Skeletal muscle tissue (tissue), 3 donors: ENCODE measurements at regions not wholly inside any gene's neighbourhood (a gene's known extent, or its start where the extent isn't known, plus 50 kb on each side); places are given as distances from the start of the nearest gene placed in this dataset.

Source experiments
- H3K27ac ChIP-seq: one replicate; pipeline ENCODE4 v1.7.0; 2013; ENCODE audit warnings: mild to moderate bottlenecking, low read depth, low read length, inconsistent platforms
- H3K27me3 ChIP-seq, 3 donors: one replicate each; pipeline ENCODE4 v1.7.0; 2013; ENCODE audit warnings: low read length in 3 of 3; ENCODE audit not compliant: control insufficient read depth in 3 of 3, insufficient read depth in 3 of 3
- H3K36me3 ChIP-seq, 3 donors: one replicate each; pipeline ENCODE4 v1.7.0; 2013; ENCODE audit warnings: low read length in 3 of 3; ENCODE audit not compliant: control insufficient read depth in 3 of 3, insufficient read depth in 3 of 3
- H3K4me1 ChIP-seq, 3 donors: one replicate each; pipeline ENCODE4 v1.7.0; 2013; ENCODE audit warnings: low read length in 3 of 3, mild to moderate bottlenecking in 3 of 3; ENCODE audit not compliant: control insufficient read depth in 3 of 3, insufficient read depth in 3 of 3
- H3K4me3 ChIP-seq, 3 donors: one replicate each; pipeline ENCODE4 v1.7.0; 2013; ENCODE audit warnings: low read length in 3 of 3
- H3K9ac ChIP-seq, 3 donors: one replicate each; pipeline ENCODE4 v1.7.0; 2013; ENCODE audit warnings: low read length in 3 of 3, mild to moderate bottlenecking in 3 of 3, moderate library complexity in 2 of 3, low read depth in 1 of 3
- H3K9me3 ChIP-seq, 3 donors: one replicate each; pipeline ENCODE4 v1.7.0; 2013; ENCODE audit warnings: low read length in 3 of 3; ENCODE audit not compliant: control insufficient read depth in 3 of 3
- donor health status: Osteomylitis.

DNA sequence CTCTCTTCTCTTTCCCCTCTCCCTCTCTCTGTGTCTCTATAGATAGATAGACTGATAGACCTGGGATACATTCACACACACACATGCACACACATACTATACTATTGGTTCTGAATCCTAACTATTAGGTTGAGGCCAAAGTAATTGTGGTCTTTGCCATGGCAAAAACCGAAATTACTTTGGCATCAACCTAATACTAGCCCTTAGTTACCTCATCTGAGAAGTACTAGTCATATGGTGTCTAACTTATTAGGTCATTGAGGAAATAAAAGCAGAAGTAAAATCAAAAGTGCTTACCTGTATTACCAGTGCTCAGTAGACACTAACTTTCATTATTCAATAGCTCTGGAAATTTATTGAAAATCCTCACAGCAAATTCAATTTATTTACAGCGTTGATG, 451.5 kb downstream of the EPHA4 start:
- H3K9ac ChIP-seq: no peak overlapping the region
- no peak overlapping the region for H3K4me3 ChIP-seq
- no peaks in the 10 kb centered on the region for H3K36me3 ChIP-seq
- H3K4me1 ChIP-seq: no peaks in the 10 kb centered on the region
- H3K27me3 ChIP-seq: no peaks in the 10 kb centered on the region
- no peak overlapping the region for H3K27ac ChIP-seq
- H3K9me3 ChIP-seq: no peaks in the 10 kb centered on the region

DNA sequence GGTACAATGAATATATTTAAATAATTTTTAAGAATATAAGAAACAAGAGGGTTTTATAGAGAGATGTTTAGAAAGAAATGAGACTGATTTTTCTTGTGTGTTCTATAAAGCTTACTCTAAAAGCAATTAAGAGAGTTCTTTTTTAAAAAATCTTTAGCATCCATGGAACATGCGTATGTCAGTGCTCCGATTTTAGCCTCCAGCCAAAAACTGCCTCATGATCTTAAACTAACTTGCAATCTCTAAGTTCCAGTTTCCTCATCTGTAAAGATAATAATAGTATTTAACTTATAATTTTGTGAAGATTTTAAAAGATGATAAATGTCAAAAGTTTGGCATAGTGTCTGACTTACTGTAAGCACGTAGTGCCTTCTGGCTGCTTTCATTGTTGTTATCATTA, 448.7 kb downstream of the EPHA4 start:
- Histone ChIP-seq H3K9me3 (no peaks in the 10 kb centered on the region), H3K36me3 (no peaks in the 10 kb centered on the region), H3K9ac (no peak overlapping the region), H3K4me3 (no peak overlapping the region), H3K27me3 (no peaks in the 10 kb centered on the region), H3K27ac (no peak overlapping the region), H3K4me1 (no peaks in the 10 kb centered on the region)

DNA sequence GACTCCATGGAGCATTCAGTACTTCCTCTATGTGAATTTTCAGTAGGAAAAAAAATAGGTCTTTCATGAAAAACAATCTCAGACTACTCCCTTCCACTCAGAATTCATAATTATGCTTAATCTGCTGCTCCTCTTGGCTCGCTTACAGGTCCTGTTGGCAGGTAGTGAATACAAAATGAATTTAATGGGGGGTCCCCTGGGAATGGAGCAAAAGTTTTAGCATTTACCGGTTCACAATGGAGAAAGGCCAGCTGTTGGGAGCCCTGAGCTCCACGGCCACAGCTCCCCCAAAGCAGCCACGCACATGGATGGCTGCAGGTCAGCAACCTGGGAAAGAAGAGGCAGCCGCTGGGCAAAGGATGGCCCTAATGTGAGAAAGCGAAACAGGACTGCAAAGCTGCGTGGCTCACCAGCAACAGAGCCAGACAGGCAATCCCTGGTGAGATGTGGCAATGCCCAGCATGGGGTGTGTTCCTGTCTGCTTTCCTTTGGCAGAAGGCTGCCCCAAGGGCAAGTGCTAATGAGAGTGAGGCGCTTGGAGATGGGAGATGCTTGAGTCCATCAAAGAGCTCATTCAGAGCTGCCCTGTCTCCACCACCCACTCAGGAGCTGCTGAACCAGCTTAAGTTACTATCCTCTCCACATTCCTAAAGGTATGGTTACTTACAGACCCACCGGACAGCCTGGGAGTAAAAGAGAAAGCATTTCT, 447.4 kb downstream of the EPHA4 start:
- Histone ChIP-seq H3K36me3 (no peaks in the 10 kb centered on the region), H3K27ac (no peak overlapping the region), H3K4me1 (no peaks in the 10 kb centered on the region), H3K9me3 (no peaks in the 10 kb centered on the region), H3K9ac (no peak overlapping the region), H3K27me3 (no peaks in the 10 kb centered on the region), H3K4me3 (no peak overlapping the region)

DNA sequence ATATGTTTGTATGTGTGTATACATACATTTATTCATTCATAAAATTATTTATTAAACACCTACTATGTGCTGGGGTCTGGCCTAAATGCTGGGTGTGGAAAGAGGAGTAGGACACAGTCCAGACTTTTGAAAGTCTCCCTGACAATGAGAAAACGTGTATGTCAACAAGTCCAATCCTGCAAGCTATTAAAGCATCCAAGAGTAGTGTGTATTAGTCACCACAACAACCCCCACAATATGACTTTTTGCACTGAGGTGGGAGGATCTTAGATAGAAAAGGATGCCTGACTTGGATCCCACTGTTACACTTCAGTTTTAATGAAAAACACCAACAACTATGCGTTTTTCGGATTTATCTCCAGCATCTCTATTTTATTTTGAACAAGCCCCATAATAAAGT, 446.4 kb downstream of the EPHA4 start:
- H3K9ac ChIP-seq: no peak overlapping the region
- H3K4me1 ChIP-seq: no peaks in the 10 kb centered on the region

DNA sequence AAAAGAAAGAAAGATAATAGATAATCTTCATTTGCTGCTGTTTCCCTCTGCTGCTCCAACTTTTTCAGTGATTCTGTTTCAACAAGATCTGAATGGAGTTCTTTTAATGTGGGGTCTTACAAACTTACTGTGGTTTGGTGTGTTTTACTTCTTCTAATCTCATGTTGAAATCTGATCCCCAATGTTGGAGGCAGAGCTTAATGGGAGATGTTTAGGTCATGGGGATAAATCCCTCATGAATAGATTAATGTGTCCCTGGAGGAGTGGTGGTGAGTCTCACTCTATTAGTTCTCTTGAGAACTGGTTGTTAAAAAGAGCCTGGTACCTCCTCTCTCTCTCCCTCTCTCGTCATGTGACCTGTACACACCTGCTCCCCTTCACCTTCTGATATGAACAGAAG, 442.4 kb downstream of the EPHA4 start:
- Histone ChIP-seq H3K4me1 (no peaks in the 10 kb centered on the region), H3K9me3 (no peaks in the 10 kb centered on the region), H3K36me3 (no peaks in the 10 kb centered on the region), H3K9ac (no peak overlapping the region), H3K4me3 (no peak overlapping the region), H3K27me3 (no peaks in the 10 kb centered on the region), H3K27ac (no peak overlapping the region)

More for the DNA sequence above, 446.4 kb downstream of the EPHA4 start:
- Histone ChIP-seq H3K27ac (no peak overlapping the region), H3K9me3 (no peaks in the 10 kb centered on the region), H3K27me3 (no peaks in the 10 kb centered on the region), H3K36me3 (no peaks in the 10 kb centered on the region), H3K4me3 (no peak overlapping the region)

DNA sequence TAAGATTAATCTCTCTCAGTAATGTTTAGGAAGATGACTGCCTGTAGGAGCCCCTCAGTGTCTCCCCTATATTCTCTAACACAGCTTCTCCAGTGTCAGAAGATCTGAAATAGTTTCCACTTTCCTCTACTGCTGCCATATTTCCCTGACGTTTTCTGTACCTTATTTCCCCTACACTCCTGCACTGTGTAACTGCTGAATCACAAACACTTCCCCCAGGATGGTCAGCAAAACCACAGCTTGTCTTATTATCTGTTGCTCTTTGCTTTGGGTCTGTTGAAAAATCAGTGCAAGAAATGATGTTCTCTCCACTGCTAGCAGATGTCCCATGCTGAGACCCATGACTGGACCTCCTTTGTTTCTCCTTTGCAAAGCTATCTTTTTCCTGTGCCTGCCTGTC, 441.7 kb downstream of the EPHA4 start:
- Histone ChIP-seq H3K9me3 (no peaks in the 10 kb centered on the region), H3K27me3 (no peaks in the 10 kb centered on the region), H3K4me3 (no peak overlapping the region), H3K27ac (no peak overlapping the region), H3K36me3 (no peaks in the 10 kb centered on the region), H3K9ac (no peak overlapping the region), H3K4me1 (no peaks in the 10 kb centered on the region)

DNA sequence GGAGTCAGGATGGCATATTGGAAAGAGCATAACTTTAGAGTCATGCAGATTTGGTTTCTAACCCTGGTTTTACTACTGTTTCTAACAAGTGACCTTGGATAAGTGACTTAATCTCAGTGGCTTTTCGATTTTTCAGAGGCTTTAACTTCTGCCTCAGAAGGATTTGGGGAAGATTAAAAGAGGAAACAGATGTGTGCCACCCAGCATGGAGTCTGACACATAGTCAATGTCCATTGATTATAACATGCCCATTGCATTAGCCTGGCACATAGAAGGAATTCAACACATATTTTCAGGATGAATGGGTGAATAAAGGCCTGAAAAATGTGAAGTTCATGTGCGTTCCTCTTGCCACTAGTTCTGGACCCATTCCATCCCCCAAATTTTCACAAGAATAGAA, 438.2 kb downstream of the EPHA4 start:
- Histone ChIP-seq H3K9me3 (no peaks in the 10 kb centered on the region), H3K27ac (no peak overlapping the region), H3K4me1 (no peaks in the 10 kb centered on the region), H3K9ac (no peak overlapping the region), H3K27me3 (no peaks in the 10 kb centered on the region), H3K4me3 (no peak overlapping the region), H3K36me3 (no peaks in the 10 kb centered on the region)

DNA sequence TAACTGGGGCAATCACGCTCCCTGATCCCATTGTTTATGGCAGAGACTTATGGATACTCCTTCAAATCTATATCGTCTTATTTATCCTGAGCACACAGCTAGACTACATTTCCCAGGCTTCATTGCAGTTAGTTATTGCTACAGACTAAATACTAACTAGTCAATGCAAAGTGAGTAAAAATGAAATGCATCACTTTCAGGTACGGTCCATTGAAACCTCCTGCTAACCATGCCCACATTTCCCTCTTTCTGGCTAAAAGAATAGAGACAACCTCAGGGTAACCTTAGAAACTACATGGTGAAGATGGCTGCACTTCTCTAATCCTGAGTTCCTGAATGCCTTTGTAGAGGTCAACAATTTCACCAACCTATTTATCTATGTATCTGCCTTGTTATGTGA, 437.4 kb downstream of the EPHA4 start:
- H3K27ac ChIP-seq: no peak overlapping the region
- no peaks in the 10 kb centered on the region for H3K4me1 ChIP-seq
- H3K36me3 ChIP-seq: no peaks in the 10 kb centered on the region
- no peak overlapping the region for H3K4me3 ChIP-seq
- no peaks in the 10 kb centered on the region for H3K27me3 ChIP-seq
- no peaks in the 10 kb centered on the region for H3K9me3 ChIP-seq
- H3K9ac ChIP-seq: no peak overlapping the region

DNA sequence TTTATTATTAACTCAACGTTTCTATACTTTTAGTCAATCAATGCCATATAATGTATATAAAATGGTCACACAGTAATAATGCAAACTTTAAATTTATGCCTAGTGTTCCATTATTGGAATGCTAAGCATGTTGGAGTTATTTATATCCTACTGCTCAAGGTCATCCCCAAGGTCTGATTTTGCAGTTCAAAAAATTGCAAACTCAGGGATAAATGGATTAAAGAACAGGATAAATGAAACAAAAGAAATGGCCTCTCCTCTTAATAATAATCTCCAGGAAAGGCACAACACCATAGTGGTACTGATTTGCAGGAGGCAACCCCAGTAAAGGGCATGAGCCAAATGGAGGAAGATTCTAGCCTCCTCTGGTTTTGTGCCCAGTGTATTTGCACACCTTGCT, 436.4 kb downstream of the EPHA4 start:
- H3K36me3 ChIP-seq: no peaks in the 10 kb centered on the region
- H3K9me3 ChIP-seq: no peaks in the 10 kb centered on the region
- H3K27ac ChIP-seq: no peak overlapping the region
- H3K4me3 ChIP-seq: no peak overlapping the region
- no peaks in the 10 kb centered on the region for H3K4me1 ChIP-seq
- no peak overlapping the region for H3K9ac ChIP-seq
- H3K27me3 ChIP-seq: no peaks in the 10 kb centered on the region

DNA sequence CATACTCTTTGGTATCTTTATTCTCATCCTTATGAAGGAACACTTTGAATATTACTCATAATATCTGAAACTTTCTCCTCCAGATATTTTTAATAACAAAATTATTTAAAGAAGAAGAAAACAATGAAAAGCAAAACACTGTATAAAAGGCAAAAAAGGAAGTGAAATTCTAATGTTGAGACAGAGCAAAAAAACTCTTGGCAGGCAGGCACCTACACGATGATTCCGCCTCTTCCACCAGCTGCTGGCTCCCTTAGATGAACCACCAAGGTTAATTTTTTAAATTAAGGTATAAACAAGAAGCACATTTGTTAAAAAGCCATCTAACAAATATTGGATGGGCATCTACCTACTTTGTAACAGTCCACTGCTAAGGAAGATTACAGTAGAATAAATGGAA, 434.7 kb downstream of the EPHA4 start:
- Histone ChIP-seq H3K27ac (no peak overlapping the region), H3K4me3 (no peak overlapping the region), H3K4me1 (no peaks in the 10 kb centered on the region), H3K27me3 (no peaks in the 10 kb centered on the region), H3K9ac (no peak overlapping the region), H3K36me3 (no peaks in the 10 kb centered on the region), H3K9me3 (no peaks in the 10 kb centered on the region)
